ENCODE measurements at regions not wholly inside any gene's neighbourhood (a gene's known extent, or its start where the extent isn't known, plus 50 kb on each side); places are given as distances from the start of the nearest gene placed in this dataset.

DNA sequence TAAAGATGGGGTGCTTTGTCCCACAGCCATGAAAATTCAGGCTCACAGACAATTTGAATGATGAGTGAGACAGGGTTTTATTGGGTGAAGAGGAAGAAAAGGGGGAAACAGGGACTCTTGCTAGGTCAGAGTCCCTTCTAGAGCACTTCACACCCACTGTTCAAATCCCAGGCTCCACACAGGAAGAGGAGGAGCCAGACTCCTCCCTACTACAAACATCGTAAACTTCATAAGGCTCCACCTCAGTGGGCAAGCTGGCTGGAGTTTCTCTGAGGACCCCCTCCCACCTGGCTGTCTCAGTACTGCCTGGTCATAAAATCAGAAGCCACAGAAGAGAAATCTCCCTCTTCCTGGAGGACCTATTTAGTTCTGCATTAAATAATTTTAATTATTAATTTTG, 80.3 kb upstream of the KCNMB2 start:
- no peak for TF ChIP-seq FOXP2 (optimal IDR thresholded peaks at IDR 0.05; ENCODE audit: borderline replicate concordance, extremely low read depth, extremely low read length, insufficient read depth)
- no peak for TF ChIP-seq SIN3A (IDR thresholded peaks at IDR 0.05; ENCODE audit: borderline replicate concordance, insufficient read depth, low read length)
- TF ChIP-seq REST (IDR thresholded peaks at IDR 0.05; ENCODE audit: insufficient read depth in 1 of 2, low read depth in 2 of 2, low read length in 2 of 2), result no peak
- TF ChIP-seq TAF1 (IDR thresholded peaks at IDR 0.05; ENCODE audit: borderline replicate concordance, insufficient read depth, low read length), result no peak
- TF ChIP-seq POLR2AphosphoS5 (IDR thresholded peaks at IDR 0.05; ENCODE audit: low read depth, low read length), result no peak

GRCh38 chr3:178456621-178457285, 79.5 kb upstream of the KCNMB2 start:
- TF ChIP-seq SIN3A (IDR thresholded peaks at IDR 0.05; ENCODE audit: borderline replicate concordance, insufficient read depth, low read length), result no peak
- no peak for TF ChIP-seq REST (IDR thresholded peaks at IDR 0.05; ENCODE audit: insufficient read depth in 1 of 2, low read depth in 2 of 2, low read length in 2 of 2)
- no peak for TF ChIP-seq FOXP2 (optimal IDR thresholded peaks at IDR 0.05; ENCODE audit: borderline replicate concordance, extremely low read depth, extremely low read length, insufficient read depth)

GRCh38 chr3:178457511-178457910, 78.7 kb upstream of the KCNMB2 start:
- TF ChIP-seq TAF1 (IDR thresholded peaks at IDR 0.05; ENCODE audit: borderline replicate concordance, insufficient read depth, low read length) (no peak), POLR2AphosphoS5 (IDR thresholded peaks at IDR 0.05; ENCODE audit: low read depth, low read length) (no peak), FOXP2 (optimal IDR thresholded peaks at IDR 0.05; ENCODE audit: borderline replicate concordance, extremely low read depth, extremely low read length, insufficient read depth) (no peak), SIN3A (IDR thresholded peaks at IDR 0.05; ENCODE audit: borderline replicate concordance, insufficient read depth, low read length) (no peak), REST (IDR thresholded peaks at IDR 0.05; ENCODE audit: insufficient read depth in 1 of 2, low read depth in 2 of 2, low read length in 2 of 2) (no peak)

GRCh38 chr3:178458313-178459037, 77.8 kb upstream of the KCNMB2 start:
- TF ChIP-seq FOXP2 (optimal IDR thresholded peaks at IDR 0.05; ENCODE audit: borderline replicate concordance, extremely low read depth, extremely low read length, insufficient read depth) (no peak), SIN3A (IDR thresholded peaks at IDR 0.05; ENCODE audit: borderline replicate concordance, insufficient read depth, low read length) (no peak), POLR2AphosphoS5 (IDR thresholded peaks at IDR 0.05; ENCODE audit: low read depth, low read length) (no peak), REST (IDR thresholded peaks at IDR 0.05; ENCODE audit: insufficient read depth in 1 of 2, low read depth in 2 of 2, low read length in 2 of 2) (no peak), TAF1 (IDR thresholded peaks at IDR 0.05; ENCODE audit: borderline replicate concordance, insufficient read depth, low read length) (no peak)
